Stomach (tissue), 8 donors: ENCODE measurements at regions not wholly inside any gene's neighbourhood (a gene's known extent, or its start where the extent isn't known, plus 50 kb on each side); places are given as distances from the start of the nearest gene placed in this dataset.

ENCODE experiments used
- DNase-seq, 2 donors: peaks; one replicate each; pipeline versions ENCODE4 v3.0.0 to v3.0.0-alpha.2; 2013 to 2019
- H3K27ac ChIP-seq, 5 donors: fragments of 200-600 bp in 4 of 5; sonication (generic) in 4 of 5; one replicate each; pipeline ENCODE4 v1.5.1; 2013 to 2019; ENCODE audit warnings: mild to moderate bottlenecking in 1 of 5, moderate library complexity in 1 of 5
- H3K27me3 ChIP-seq, 3 donors: fragments of 200-600 bp; sonication (generic); one replicate each; pipeline ENCODE4 v1.5.1; 2017 to 2019; ENCODE audit warnings: mixed run types in 1 of 3
- H3K36me3 ChIP-seq, 4 donors: fragments of 200-600 bp; sonication (generic); 1 replicate in 3 of 4; 2 replicates in 1 of 4; pipeline ENCODE4 v1.5.1; 2016 to 2019
- H3K4me1 ChIP-seq, 4 donors: fragments of 200-600 bp; sonication (generic); one replicate each; pipeline ENCODE4 v1.5.1; 2016 to 2019
- H3K4me3 ChIP-seq, 4 donors: fragments of 200-600 bp; sonication (generic) in 3 of 4; one replicate each; pipeline ENCODE4 v1.5.1; 2016 to 2019; ENCODE audit warnings: mild to moderate bottlenecking in 1 of 4
- H3K9me3 ChIP-seq, 4 donors: fragments of 200-600 bp; sonication (generic); one replicate each; pipeline ENCODE4 v1.5.1; 2016 to 2019
- CTCF ChIP-seq, 7 experiments: fragments of 450-650 bp in 4 of 7; fragments of 200-600 bp in 3 of 7; sonication (generic) in 3 of 7; IDR thresholded peaks; one replicate each; pipeline ENCODE4 v1.5.1; 2016 to 2019; ENCODE audit warnings: antibody characterized with exemption in 7 of 7, control low read depth in 2 of 7, mild to moderate bottlenecking in 1 of 7
- EP300 ChIP-seq: sonication (generic); formaldehyde crosslinking; IDR thresholded peaks from one replicate; pipeline ENCODE4 v1.6.1; 2017; ENCODE audit warnings: antibody characterized with exemption
- POLR2A ChIP-seq, 4 donors: fragments of 450-650 bp; IDR thresholded peaks; one replicate each; pipeline ENCODE4 v1.6.1; 2016; ENCODE audit warnings: antibody characterized with exemption in 4 of 4, control low read depth in 2 of 4, mild to moderate bottlenecking in 1 of 4, moderate library complexity in 1 of 4
- POLR2AphosphoS5 ChIP-seq, 3 donors: sonication (generic); formaldehyde crosslinking; IDR thresholded peaks; one replicate each; pipeline ENCODE4 v1.6.1; 2016; ENCODE audit warnings: antibody characterized with exemption in 3 of 3
- WGBS, 5 donors: extraction: QIAGEN DNeasy Blood & Tissue Kit in 3 of 5; methylation state at CpG; one replicate each; pipeline versions ENCODE4 v1.1.5 to v1.1.7; 2013 to 2018; 5-methylcytosine and 5-hydroxymethylcytosine counted together
- intact Hi-C: fragments of 100-400 bp; cut with DNase I; formaldehyde crosslinking; loops from one replicate; pipeline ENCODE4 v1.15.1; 2023; ENCODE audit warnings: low total_unique reads
- donor health status: healthy with polysubstance abuse.
- donor health status: Bipolar disorder and iron deficiency.
- donor health status: healthy.

- TF ChIP-seq POLR2A (IDR thresholded peaks at IDR 0.05) (no peak), EP300 (no peak), CTCF (IDR thresholded peaks at IDR 0.05) (no peak), POLR2AphosphoS5 (IDR thresholded peaks at IDR 0.05) (no peak)
- Histone ChIP-seq H3K36me3 (no peaks in the 10 kb centered on the region), H3K9me3 (peaks cover 0 to 28% (median 3%) of the 10 kb centered on the region in 4 donors), H3K4me1 (no peaks in the 10 kb centered on the region), H3K27me3 (no peaks in the 10 kb centered on the region), H3K27ac (no peak overlapping the region), H3K4me3 (no peak overlapping the region)
- intact Hi-C loops = no loop called here
- DNase-seq = no peak
- 63 to 100% (median 78%) methylated on average over 2 of the region's 2 CpGs for WGBS, 5 donors
Observed at GRCh38 chr19:28049875-28050274, 1163.1 kb downstream of the UQCRFS1 start.

GRCh38 chr19:28046932-28047331 is 1166.0 kb downstream of the UQCRFS1 start:
- no peak for TF ChIP-seq POLR2AphosphoS5 (IDR thresholded peaks at IDR 0.05)
- no peak for TF ChIP-seq EP300
- no peak for TF ChIP-seq POLR2A (IDR thresholded peaks at IDR 0.05)
- no peak for TF ChIP-seq CTCF (IDR thresholded peaks at IDR 0.05)
- no peak overlapping the region for H3K4me3 ChIP-seq
- WGBS, 5 donors = 89 to 100% (median 95%) methylated on average over 1 of the region's 1 CpG
- no peaks in the 10 kb centered on the region for H3K27me3 ChIP-seq
- intact Hi-C loops = no loop called here
- H3K27ac ChIP-seq = no peak overlapping the region
- peaks cover 0 to 18% (median 4%) of the 10 kb centered on the region in 4 donors for H3K9me3 ChIP-seq
- H3K36me3 ChIP-seq = no peaks in the 10 kb centered on the region
- no peaks in the 10 kb centered on the region for H3K4me1 ChIP-seq
- no peak for DNase-seq

DNA sequence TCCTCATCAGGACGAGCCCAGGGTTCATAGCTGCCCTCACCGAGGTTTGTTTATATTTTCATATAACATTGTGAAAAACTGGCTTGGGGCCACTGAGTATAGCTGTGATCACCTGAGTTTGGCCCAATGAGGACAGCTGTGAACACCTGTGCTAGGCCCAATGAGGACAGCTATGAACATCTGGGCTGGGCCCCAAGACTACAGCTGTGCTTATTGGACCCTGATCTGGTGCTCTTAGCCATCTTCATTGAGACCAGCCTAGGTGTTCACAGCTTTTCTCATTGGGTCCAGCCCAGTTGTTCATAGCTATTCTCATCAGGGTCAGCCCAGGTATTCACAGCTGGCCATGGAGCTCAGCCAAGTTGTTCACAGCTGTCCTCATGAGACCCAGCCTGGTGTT is 1167.3 kb downstream of the UQCRFS1 start:
- Histone ChIP-seq H3K4me3 (no peak overlapping the region), H3K27ac (no peak overlapping the region), H3K4me1 (no peaks in the 10 kb centered on the region), H3K9me3 (peaks cover 0 to 25% (median 9%) of the 10 kb centered on the region in 4 donors), H3K36me3 (no peaks in the 10 kb centered on the region), H3K27me3 (no peaks in the 10 kb centered on the region)
- intact Hi-C loops = no loop called here
- no peak for DNase-seq
- 52 to 84% (median 75%) methylated on average over 2 of the region's 2 CpGs for WGBS, 5 donors
- TF ChIP-seq POLR2A (IDR thresholded peaks at IDR 0.05) = no peak
- TF ChIP-seq CTCF (IDR thresholded peaks at IDR 0.05) = no peak
- TF ChIP-seq EP300 = no peak
- no peak for TF ChIP-seq POLR2AphosphoS5 (IDR thresholded peaks at IDR 0.05)

DNA sequence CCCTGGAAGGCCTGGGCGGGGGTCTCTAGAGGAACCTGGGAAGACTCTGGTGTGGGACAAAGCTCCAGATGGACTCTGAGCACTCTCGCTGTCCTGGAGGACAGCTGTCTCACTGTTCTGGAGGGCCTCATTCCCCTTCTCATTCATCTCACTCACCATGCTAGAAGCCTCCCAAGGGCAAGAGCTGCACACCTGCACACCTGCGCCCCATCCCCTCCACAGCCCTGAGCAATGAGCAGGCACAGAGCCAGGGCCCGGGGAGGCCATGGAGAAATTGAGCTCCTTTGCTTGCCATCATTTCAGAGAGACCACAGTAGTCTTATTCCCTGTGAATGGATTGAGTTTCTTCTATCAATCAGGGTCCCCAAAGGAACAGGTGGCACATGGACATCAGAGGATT is 1168.5 kb downstream of the UQCRFS1 start:
- Histone ChIP-seq H3K27me3 (no peaks in the 10 kb centered on the region), H3K9me3 (peaks cover 0 to 16% (median 9%) of the 10 kb centered on the region in 4 donors), H3K36me3 (no peaks in the 10 kb centered on the region), H3K4me3 (no peak overlapping the region), H3K4me1 (no peaks in the 10 kb centered on the region), H3K27ac (no peak overlapping the region)
- WGBS, 5 donors = 78 to 83% (median 80%) methylated on average over 4 of the region's 4 CpGs
- no peak for DNase-seq
- intact Hi-C loops = no loop called here
- TF ChIP-seq CTCF (IDR thresholded peaks at IDR 0.05) (no peak), POLR2AphosphoS5 (IDR thresholded peaks at IDR 0.05) (no peak), EP300 (no peak), POLR2A (IDR thresholded peaks at IDR 0.05) (no peak)
